GM12878 (cell line): ENCODE measurements at regions not wholly inside any gene's neighbourhood (a gene's known extent, or its start where the extent isn't known, plus 50 kb on each side); places are given as distances from the start of the nearest gene placed in this dataset.

Source experiments
- ATAC-seq: fragments of 200-7000 bp; cut with Tn5 transposase; 3 replicates; pipeline ENCODE4 v1.9.1; 2020; ENCODE audit warnings: mild to moderate bottlenecking, moderate library complexity
- BruUV-seq: library from RNA; stranded (reverse); fragments of 400-500 nt; replicated peaks from 2 replicates; lab custom pipeline; 2021; lab: Mats Ljungman, UMichigan
- CTCF ChIA-PET: fragments of 300-600 bp; sonication (Branson Sonifier 250); formaldehyde crosslinking; extraction: SDS; loops from one replicate; lab custom pipeline; 2021; ENCODE audit warnings: inconsistent platforms; lab: Yijun Ruan, JAX
- POLR2A ChIA-PET: fragments of 350-600 bp; formaldehyde crosslinking; extraction: SDS; loops from one replicate; lab custom pipeline; 2021; ENCODE audit warnings: inconsistent platforms; lab: Charles Lee
- RAD21 ChIA-PET: fragments of 300-600 bp; sonication (Branson Sonifier 250); formaldehyde crosslinking; loops from one replicate; lab custom pipeline; 2023; ENCODE audit warnings: antibody characterized with exemption; ENCODE audit not compliant: unreplicated experiment; lab: Charles Lee
- SMC1A ChIA-PET: fragments of 300-600 bp; sonication (Branson Sonifier 250); formaldehyde crosslinking; loops from one replicate; lab custom pipeline; 2023; ENCODE audit not compliant: unreplicated experiment, uncharacterized antibody; lab: Charles Lee
- DNase-seq: peaks from one replicate; pipeline ENCODE4 v3.0.0-alpha.2; 2011; ENCODE audit warnings: low read depth, low spot score
- FAIRE-seq: peaks from 3 replicates; lab custom pipeline; 2011; peaks lifted over from hg19 to GRCh38; lab: Jason Lieb, UNC
- H2AFZ ChIP-seq: 2 replicates; pipeline ENCODE4 v1.6.0; 2011; ENCODE audit warnings: low read depth, low read length, control low read depth; ENCODE audit not compliant: control insufficient read depth
- H3K27ac ChIP-seq: 2 replicates; pipeline ENCODE4 v1.5.1; 2011; ENCODE audit warnings: control low read depth; ENCODE audit not compliant: control insufficient read depth, insufficient read depth
- H3K27me3 ChIP-seq, 2 experiments: replicated peaks in 1 of 2; 2 replicates each; pipeline versions ENCODE4 v1.6.0 to v1.6.1; 2011; ENCODE audit warnings: low read length in 1 of 2; ENCODE audit not compliant: control insufficient read depth in 2 of 2, insufficient read depth in 2 of 2
- H3K36me3 ChIP-seq, 2 experiments: 2 replicates each; pipeline ENCODE4 v1.5.1; 2011; ENCODE audit warnings: low read length in 1 of 2; ENCODE audit not compliant: control insufficient read depth in 2 of 2, insufficient read depth in 2 of 2
- H3K4me1 ChIP-seq: 2 replicates; pipeline ENCODE4 v1.6.1; 2011; ENCODE audit warnings: mild to moderate bottlenecking, low read length, moderate library complexity, mixed read lengths; ENCODE audit not compliant: control insufficient read depth, insufficient read depth
- H3K4me2 ChIP-seq: 2 replicates; pipeline ENCODE4 v1.6.0; 2011; ENCODE audit warnings: control low read depth; ENCODE audit not compliant: control insufficient read depth, insufficient read depth
- H3K4me3 ChIP-seq: fragments of 200-600 bp; sonication (generic); 2 replicates; pipeline ENCODE4 v1.5.1; 2016
- H3K79me2 ChIP-seq: 2 replicates; pipeline ENCODE4 v1.6.0; 2011; ENCODE audit warnings: low read length; ENCODE audit not compliant: control insufficient read depth, insufficient read depth
- H3K9ac ChIP-seq: 2 replicates; pipeline ENCODE4 v1.8.0; 2011; ENCODE audit warnings: low read length, control low read depth, mixed read lengths; ENCODE audit not compliant: control insufficient read depth, insufficient read depth
- H3K9me3 ChIP-seq: replicated peaks from 3 replicates; pipeline ENCODE4 v1.5.1; 2011; ENCODE audit warnings: mild to moderate bottlenecking, low read length; ENCODE audit not compliant: control insufficient read depth, insufficient read depth
- H4K20me1 ChIP-seq: 2 replicates; pipeline ENCODE4 v1.6.0; 2011; ENCODE audit not compliant: control insufficient read depth, insufficient read depth
- CHD2 ChIP-seq: IDR thresholded peaks from 2 replicates; pipeline ENCODE4 v1.6.1; 2011; ENCODE audit warnings: low read depth, low read length, improper control_type of control experiment, borderline replicate concordance
- CUX1 ChIP-seq: IDR thresholded peaks from 2 replicates; pipeline ENCODE4 v1.6.1; 2012; ENCODE audit warnings: improper control_type of control experiment, low read depth, low read length; ENCODE audit not compliant: insufficient replicate concordance
- E4F1 ChIP-seq: fragments of 450-650 bp; IDR thresholded peaks from 2 replicates; pipeline ENCODE4 v1.6.1; 2018; ENCODE audit warnings: borderline replicate concordance, mild to moderate bottlenecking; ENCODE audit not compliant: partially characterized antibody
- HDAC2 ChIP-seq: fragments of 200-600 bp; sonication (generic); IDR thresholded peaks from 2 replicates; pipeline ENCODE4 v1.6.1; 2017
- JUNB ChIP-seq: IDR thresholded peaks from 2 replicates; pipeline ENCODE4 v1.6.1; 2016; ENCODE audit warnings: antibody characterized with exemption, mild to moderate bottlenecking
- PAX8 ChIP-seq: fragments of 450-650 bp; IDR thresholded peaks from 2 replicates; pipeline ENCODE4 v1.6.1; 2017; ENCODE audit warnings: mild to moderate bottlenecking, moderate library complexity
- RBBP5 ChIP-seq: fragments of 200-600 bp; sonication (generic); conservative IDR thresholded peaks from 2 replicates; pipeline ENCODE4 v1.6.1; 2016
- SIN3A ChIP-seq: IDR thresholded peaks from 2 replicates; pipeline ENCODE4 v1.6.1; 2012; ENCODE audit warnings: low read depth, low read length, improper control_type of control experiment
- SMAD1 ChIP-seq: fragments of 450-650 bp; IDR thresholded peaks from 2 replicates; pipeline ENCODE4 v1.6.1; 2018; ENCODE audit warnings: mild to moderate bottlenecking, low read depth; ENCODE audit not compliant: partially characterized antibody
- SRF ChIP-seq, 2 experiments: IDR thresholded peaks; 2 replicates each; pipeline ENCODE4 v1.6.1; 2011; ENCODE audit warnings: low read depth in 2 of 2, low read length in 2 of 2, mild to moderate bottlenecking in 1 of 2, moderate library complexity in 1 of 2
- SUZ12 ChIP-seq: fragments of 200-600 bp; sonication (generic); IDR thresholded peaks from one replicate; pipeline ENCODE4 v1.6.1; 2018; ENCODE audit warnings: antibody characterized with exemption, mild to moderate bottlenecking; ENCODE audit not compliant: unreplicated experiment
- YBX1 ChIP-seq: fragments of 450-650 bp; IDR thresholded peaks from 2 replicates; pipeline ENCODE4 v1.6.1; 2016; ENCODE audit warnings: antibody characterized with exemption
- WGBS: methylation state at CpG from one replicate; pipeline ENCODE4 v1.1.6; 2016; ENCODE audit warnings: low lambda C conversion rate; ENCODE audit not compliant: insufficient replicate concordance, insufficient coverage; ENCODE audit errors: missing lambda C conversion rate; 5-methylcytosine and 5-hydroxymethylcytosine counted together
- in situ Hi-C: fragments of 300-500 bp; cut with MboI; formaldehyde crosslinking; loops from 9 replicates; pipeline ENCODE4 v1.14.3; 2018; ENCODE audit warnings: mixed read lengths
- intact Hi-C: fragments of 100-400 bp; cut with micrococcal nuclease; formaldehyde crosslinking; loops from one replicate; pipeline ENCODE4 v1.14.2; 2022; ENCODE audit not compliant: unreplicated experiment
- TF ChIP-seq, protein P1 (sequence below): IDR thresholded peaks from 2 replicates; pipeline ENCODE4 v1.6.1; 2011; ENCODE audit warnings: low read depth, low read length, improper control_type of control experiment, borderline replicate concordance
- TF ChIP-seq, protein P2 (sequence below): fragments of 450-650 bp; conservative IDR thresholded peaks from 2 replicates; pipeline ENCODE4 v1.6.1; 2017; ENCODE audit warnings: mild to moderate bottlenecking, moderate library complexity

- H3K9me3 ChIP-seq: peaks cover 13% of the 10 kb centered on the region; the same call in 2 of the 3 replicates
- 60% methylated on average over 5 of the region's 5 CpGs for WGBS
- no peaks in the 10 kb centered on the region for H3K36me3 ChIP-seq
- BruUV-seq: no TSS peak
- H2AFZ ChIP-seq: no peak overlapping the region
- H3K4me1 ChIP-seq: peaks cover 25% of the 10 kb centered on the region
- ATAC-seq (no peak), DNase-seq (no peak), FAIRE-seq (no peak)
- in situ Hi-C loops (no loop called here), intact Hi-C loops (no loop called here)
- POLR2A ChIA-PET: interaction anchor here (0.6 kb wide), 1 partner anchor 169 kb away, joined by 5 read pairs; no protein-coding TSS in a partner anchor
- RAD21 ChIA-PET: interaction anchor here (1.2 kb wide), 1 partner anchor 16 kb away, joined by 4 read pairs; no protein-coding TSS in a partner anchor
- H3K27me3 ChIP-seq: no peaks in the 10 kb centered on the region
- SMC1A ChIA-PET: interaction anchor here (16.4 kb wide), 1 partner anchor 16 kb away, joined by 467 read pairs; no protein-coding TSS in a partner anchor
- peaks cover 1% of the 10 kb centered on the region; the same call in 1 of the 2 replicates for H3K79me2 ChIP-seq
- no peak overlapping the region for H3K4me3 ChIP-seq
- no peak overlapping the region for H3K9ac ChIP-seq
- H3K4me2 ChIP-seq: no peak overlapping the region
- CTCF ChIA-PET: interaction anchor here (1.2 kb wide), 1 partner anchor 411 kb away, joined by 3 read pairs; no protein-coding TSS in a partner anchor
- H3K27ac ChIP-seq: no peak overlapping the region
- H4K20me1 ChIP-seq: no peaks in the 10 kb centered on the region
- no peak for TF ChIP-seq SRF (IDR thresholded peaks at IDR 0.05; ENCODE audit: low read depth in 2 of 2, low read length in 2 of 2)
- no peak for TF ChIP-seq CUX1
- no peak for TF ChIP-seq JUNB
- TF ChIP-seq, protein P1, sequence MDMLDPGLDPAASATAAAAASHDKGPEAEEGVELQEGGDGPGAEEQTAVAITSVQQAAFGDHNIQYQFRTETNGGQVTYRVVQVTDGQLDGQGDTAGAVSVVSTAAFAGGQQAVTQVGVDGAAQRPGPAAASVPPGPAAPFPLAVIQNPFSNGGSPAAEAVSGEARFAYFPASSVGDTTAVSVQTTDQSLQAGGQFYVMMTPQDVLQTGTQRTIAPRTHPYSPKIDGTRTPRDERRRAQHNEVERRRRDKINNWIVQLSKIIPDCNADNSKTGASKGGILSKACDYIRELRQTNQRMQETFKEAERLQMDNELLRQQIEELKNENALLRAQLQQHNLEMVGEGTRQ: no peak
- TF ChIP-seq RBBP5: no peak
- TF ChIP-seq PAX8: no peak
- TF ChIP-seq YBX1: no peak
- TF ChIP-seq SUZ12: no peak
- no peak for TF ChIP-seq E4F1
- TF ChIP-seq SMAD1: no peak
- TF ChIP-seq HDAC2: no peak
- TF ChIP-seq CHD2: no peak
- TF ChIP-seq, protein P2, sequence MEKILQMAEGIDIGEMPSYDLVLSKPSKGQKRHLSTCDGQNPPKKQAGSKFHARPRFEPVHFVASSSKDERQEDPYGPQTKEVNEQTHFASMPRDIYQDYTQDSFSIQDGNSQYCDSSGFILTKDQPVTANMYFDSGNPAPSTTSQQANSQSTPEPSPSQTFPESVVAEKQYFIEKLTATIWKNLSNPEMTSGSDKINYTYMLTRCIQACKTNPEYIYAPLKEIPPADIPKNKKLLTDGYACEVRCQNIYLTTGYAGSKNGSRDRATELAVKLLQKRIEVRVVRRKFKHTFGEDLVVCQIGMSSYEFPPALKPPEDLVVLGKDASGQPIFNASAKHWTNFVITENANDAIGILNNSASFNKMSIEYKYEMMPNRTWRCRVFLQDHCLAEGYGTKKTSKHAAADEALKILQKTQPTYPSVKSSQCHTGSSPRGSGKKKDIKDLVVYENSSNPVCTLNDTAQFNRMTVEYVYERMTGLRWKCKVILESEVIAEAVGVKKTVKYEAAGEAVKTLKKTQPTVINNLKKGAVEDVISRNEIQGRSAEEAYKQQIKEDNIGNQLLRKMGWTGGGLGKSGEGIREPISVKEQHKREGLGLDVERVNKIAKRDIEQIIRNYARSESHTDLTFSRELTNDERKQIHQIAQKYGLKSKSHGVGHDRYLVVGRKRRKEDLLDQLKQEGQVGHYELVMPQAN: no peak
- TF ChIP-seq SIN3A: no peak
Measured at GRCh38 chr2:62329797-62330196, 133.9 kb downstream of the B3GNT2 start.
